ENCODE measurements at regions not wholly inside any gene's neighbourhood (a gene's known extent, or its start where the extent isn't known, plus 50 kb on each side); places are given as distances from the start of the nearest gene placed in this dataset.

GRCh38 chr6:50635429-50635828 is 77.9 kb upstream of the TFAP2D start:
- no peak for DNase-seq (ENCODE audit: low spot score)

- no peak for DNase-seq (ENCODE audit: low spot score)
These were observed 76.1 kb upstream of the TFAP2D start for GRCh38 chr6:50637267-50637666.

- DNase-seq (ENCODE audit: low spot score): no peak
These were observed 64.2 kb upstream of the TFAP2D start for GRCh38 chr6:50649086-50649485.

GRCh38 chr6:50653253-50653652 is 60.1 kb upstream of the TFAP2D start:
- no peak for DNase-seq (ENCODE audit: low spot score)

- DNase-seq (ENCODE audit: low spot score): no peak
These were observed 59.2 kb upstream of the TFAP2D start for GRCh38 chr6:50654155-50654554.

GRCh38 chr6:50655848-50656453 is 57.4 kb upstream of the TFAP2D start:
- peak; percentile 39 for DNase-seq (ENCODE audit: low spot score)

- DNase-seq (ENCODE audit: low spot score): no peak
These were observed 55.8 kb upstream of the TFAP2D start for GRCh38 chr6:50657513-50657912.

GRCh38 chr6:50658561-50658960 is 54.8 kb upstream of the TFAP2D start:
- DNase-seq (ENCODE audit: low spot score): no peak

GRCh38 chr6:50661636-50662035 is 51.7 kb upstream of the TFAP2D start:
- DNase-seq (ENCODE audit: low spot score): no peak
